HEK293T (cell line): ENCODE measurements at regions not wholly inside any gene's neighbourhood (a gene's known extent, or its start where the extent isn't known, plus 50 kb on each side); places are given as distances from the start of the nearest gene placed in this dataset.

ENCODE experiments used
- CTCF ChIA-PET: fragments of 350-600 bp; formaldehyde crosslinking; extraction: SDS; loops from one replicate; lab custom pipeline; 2021; ENCODE audit warnings: antibody characterized with exemption, inconsistent platforms; lab: Yijun Ruan, JAX
- POLR2A ChIA-PET: fragments of 350-600 bp; formaldehyde crosslinking; extraction: SDS; loops from one replicate; lab custom pipeline; 2020; ENCODE audit warnings: antibody characterized with exemption, inconsistent platforms; lab: Yijun Ruan, JAX
- DNase-seq: peaks from one replicate; pipeline ENCODE4 v3.0.0; 2012; ENCODE audit warnings: mixed read lengths; ENCODE audit errors: extremely low spot score
- ARNT ChIP-seq: fragments of 450-650 bp; IDR thresholded peaks from 2 replicates; pipeline ENCODE4 v1.6.1; 2017; ENCODE audit warnings: mild to moderate bottlenecking
- BHLHE40 ChIP-seq: fragments of 450-650 bp; IDR thresholded peaks from 2 replicates; pipeline ENCODE4 v1.6.1; 2016; ENCODE audit warnings: mild to moderate bottlenecking, moderate library complexity, borderline replicate concordance
- CTBP1 ChIP-seq: fragments of 450-650 bp; IDR thresholded peaks from 2 replicates; pipeline ENCODE4 v1.6.1; 2016; ENCODE audit warnings: borderline replicate concordance
- ELF4 ChIP-seq: fragments of 450-650 bp; IDR thresholded peaks from 2 replicates; pipeline ENCODE4 v1.6.1; 2017; ENCODE audit warnings: antibody characterized with exemption
- FOXA1 ChIP-seq: fragments of 450-650 bp; IDR thresholded peaks from 2 replicates; pipeline ENCODE4 v1.6.1; 2016; ENCODE audit warnings: mild to moderate bottlenecking
- FOXK2 ChIP-seq: fragments of 450-650 bp; IDR thresholded peaks from 2 replicates; pipeline ENCODE4 v1.6.1; 2016; ENCODE audit warnings: mild to moderate bottlenecking
- FOXM1 ChIP-seq: fragments of 450-650 bp; IDR thresholded peaks from 2 replicates; pipeline ENCODE4 v1.6.1; 2017; ENCODE audit warnings: mild to moderate bottlenecking, borderline replicate concordance
- HDGF ChIP-seq: fragments of 450-650 bp; IDR thresholded peaks from 2 replicates; pipeline ENCODE4 v1.6.1; 2017; ENCODE audit warnings: antibody characterized with exemption, borderline replicate concordance
- L3MBTL2 ChIP-seq: fragments of 450-650 bp; conservative IDR thresholded peaks from 2 replicates; pipeline ENCODE4 v1.6.1; 2016; ENCODE audit warnings: mild to moderate bottlenecking
- LEF1 ChIP-seq: fragments of 450-650 bp; IDR thresholded peaks from 2 replicates; pipeline ENCODE4 v1.6.1; 2017; ENCODE audit warnings: mild to moderate bottlenecking, borderline replicate concordance
- NFRKB ChIP-seq: fragments of 450-650 bp; IDR thresholded peaks from 2 replicates; pipeline ENCODE4 v1.6.1; 2016; ENCODE audit warnings: mild to moderate bottlenecking, moderate library complexity
- PKNOX1 ChIP-seq: fragments of 450-650 bp; IDR thresholded peaks from 2 replicates; pipeline ENCODE4 v1.6.1; 2016
- SP1 ChIP-seq: fragments of 450-650 bp; IDR thresholded peaks from 2 replicates; pipeline ENCODE4 v1.6.1; 2017
- SUZ12 ChIP-seq: fragments of 450-650 bp; IDR thresholded peaks from 2 replicates; pipeline ENCODE4 v1.6.1; 2016; ENCODE audit warnings: mild to moderate bottlenecking
- TARDBP ChIP-seq: fragments of 450-650 bp; IDR thresholded peaks from 2 replicates; pipeline ENCODE4 v1.6.1; 2016
- ZNF384 ChIP-seq: fragments of 450-650 bp; IDR thresholded peaks from 2 replicates; pipeline ENCODE4 v1.6.1; 2016

GRCh38 chr16:50916040-50916439, 174.2 kb downstream of the CYLD start:
- POLR2A ChIA-PET, result no interaction called here
- TF ChIP-seq FOXA1 (no peak), LEF1 (no peak), ZNF384 (no peak), FOXM1 (no peak), L3MBTL2 (no peak), CTBP1 (no peak), ARNT (no peak), SP1 (no peak), FOXK2 (no peak)
- CTCF ChIA-PET, result no interaction called here
- DNase-seq, result no peak

- CTCF ChIA-PET, result interaction anchor here (0.6 kb wide), 1 partner anchor 31 kb away, joined by 3 read pairs; no protein-coding TSS in a partner anchor
- POLR2A ChIA-PET, result no interaction called here
- no peak for DNase-seq
- TF ChIP-seq FOXM1, result no peak
- no peak for TF ChIP-seq LEF1
- no peak for TF ChIP-seq TARDBP
- TF ChIP-seq SP1, result no peak
- TF ChIP-seq ZNF384, result no peak
- no peak for TF ChIP-seq ARNT
- no peak for TF ChIP-seq BHLHE40
- no peak for TF ChIP-seq SUZ12
- TF ChIP-seq ELF4, result no peak
- no peak for TF ChIP-seq CTBP1
- TF ChIP-seq FOXA1, result no peak
- no peak for TF ChIP-seq L3MBTL2
- TF ChIP-seq HDGF, result no peak
- TF ChIP-seq PKNOX1, result no peak
- TF ChIP-seq NFRKB, result no peak
- no peak for TF ChIP-seq FOXK2
These were observed 173.2 kb downstream of the CYLD start for GRCh38 chr16:50915120-50915519.

- no peak for TF ChIP-seq FOXK2
- TF ChIP-seq PKNOX1, result peak; percentile 59; the same call in 1 of the 2 replicates
- ChIA-PET POLR2A (no interaction called here), CTCF (no interaction called here)
- no peak for DNase-seq
These were observed 168.8 kb downstream of the CYLD start for GRCh38 chr16:50910736-50911100.

- no peak for TF ChIP-seq BHLHE40
- TF ChIP-seq L3MBTL2, result no peak
- CTCF ChIA-PET, result interaction anchor here (0.6 kb wide), 2 partner anchors 84 to 393 kb away, joined by 3 to 4 read pairs; no protein-coding TSS in a partner anchor
- no peak for DNase-seq
- POLR2A ChIA-PET, result no interaction called here
These were observed 168.2 kb downstream of the CYLD start for GRCh38 chr16:50909831-50910735.

- POLR2A ChIA-PET, result no interaction called here
These were observed 166.6 kb downstream of the CYLD start for GRCh38 chr16:50908468-50908867.

More at GRCh38 chr16:50908468-50908867, 166.6 kb downstream of the CYLD start:
- no peak for DNase-seq
- TF ChIP-seq ARNT (no peak), HDGF (no peak), TARDBP (no peak), LEF1 (no peak), CTBP1 (no peak), FOXM1 (no peak), FOXA1 (no peak), PKNOX1 (no peak), SP1 (no peak), L3MBTL2 (no peak), SUZ12 (no peak), ELF4 (no peak), BHLHE40 (no peak)
- CTCF ChIA-PET, result interaction anchor here (0.7 kb wide), 1 partner anchor 11 kb away, joined by 3 read pairs; no protein-coding TSS in a partner anchor
